AG09309 (cell line): ENCODE measurements at regions not wholly inside any gene's neighbourhood (a gene's known extent, or its start where the extent isn't known, plus 50 kb on each side); places are given as distances from the start of the nearest gene placed in this dataset.
"Not testable (repeated sequence)": the region's sequence is repeated elsewhere in the genome, so short reads cannot be mapped to it uniquely, and the experiment has no call there.

Source experiments
- DNase-seq: peaks from one replicate; pipeline ENCODE4 v3.0.0-alpha.2; 2010; ENCODE audit warnings: low read depth
- H3K4me3 ChIP-seq: 2 replicates; pipeline ENCODE4 v1.5.1; 2011; ENCODE audit warnings: mild to moderate bottlenecking, low read depth, low read length, moderate library complexity; ENCODE audit not compliant: control insufficient read depth
- TF ChIP-seq, protein P1 (sequence below): IDR thresholded peaks from 2 replicates; pipeline ENCODE4 v1.5.1; 2011; ENCODE audit warnings: mild to moderate bottlenecking, low read depth, low read length, inconsistent platforms; ENCODE audit not compliant: insufficient read depth, control insufficient read depth; ENCODE audit errors: missing control alignments

DNA sequence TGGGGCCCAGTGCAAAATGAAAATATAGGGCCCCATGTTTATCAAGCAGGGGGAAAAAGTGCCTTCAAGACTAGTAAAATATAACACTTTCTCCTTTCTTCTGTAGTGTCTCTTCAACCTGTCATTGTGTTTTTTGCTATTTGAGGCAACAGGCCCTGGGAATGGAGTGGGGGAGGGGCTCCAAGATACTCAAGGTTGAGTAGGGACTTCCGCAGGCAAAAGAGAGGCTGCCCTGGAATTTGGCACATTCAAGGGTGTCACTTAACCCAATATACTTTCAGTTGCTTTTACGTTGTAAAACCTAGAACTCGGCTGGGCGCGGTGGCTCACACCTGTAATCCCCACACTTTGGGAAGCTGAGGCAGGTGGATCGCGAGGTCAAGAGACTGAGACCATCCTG lies 154.9 kb downstream of the ALDH8A1 start:
- H3K4me3 ChIP-seq = no peak overlapping the region
- no peak for DNase-seq
- TF ChIP-seq, protein P1, sequence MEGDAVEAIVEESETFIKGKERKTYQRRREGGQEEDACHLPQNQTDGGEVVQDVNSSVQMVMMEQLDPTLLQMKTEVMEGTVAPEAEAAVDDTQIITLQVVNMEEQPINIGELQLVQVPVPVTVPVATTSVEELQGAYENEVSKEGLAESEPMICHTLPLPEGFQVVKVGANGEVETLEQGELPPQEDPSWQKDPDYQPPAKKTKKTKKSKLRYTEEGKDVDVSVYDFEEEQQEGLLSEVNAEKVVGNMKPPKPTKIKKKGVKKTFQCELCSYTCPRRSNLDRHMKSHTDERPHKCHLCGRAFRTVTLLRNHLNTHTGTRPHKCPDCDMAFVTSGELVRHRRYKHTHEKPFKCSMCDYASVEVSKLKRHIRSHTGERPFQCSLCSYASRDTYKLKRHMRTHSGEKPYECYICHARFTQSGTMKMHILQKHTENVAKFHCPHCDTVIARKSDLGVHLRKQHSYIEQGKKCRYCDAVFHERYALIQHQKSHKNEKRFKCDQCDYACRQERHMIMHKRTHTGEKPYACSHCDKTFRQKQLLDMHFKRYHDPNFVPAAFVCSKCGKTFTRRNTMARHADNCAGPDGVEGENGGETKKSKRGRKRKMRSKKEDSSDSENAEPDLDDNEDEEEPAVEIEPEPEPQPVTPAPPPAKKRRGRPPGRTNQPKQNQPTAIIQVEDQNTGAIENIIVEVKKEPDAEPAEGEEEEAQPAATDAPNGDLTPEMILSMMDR = no peak

DNA sequence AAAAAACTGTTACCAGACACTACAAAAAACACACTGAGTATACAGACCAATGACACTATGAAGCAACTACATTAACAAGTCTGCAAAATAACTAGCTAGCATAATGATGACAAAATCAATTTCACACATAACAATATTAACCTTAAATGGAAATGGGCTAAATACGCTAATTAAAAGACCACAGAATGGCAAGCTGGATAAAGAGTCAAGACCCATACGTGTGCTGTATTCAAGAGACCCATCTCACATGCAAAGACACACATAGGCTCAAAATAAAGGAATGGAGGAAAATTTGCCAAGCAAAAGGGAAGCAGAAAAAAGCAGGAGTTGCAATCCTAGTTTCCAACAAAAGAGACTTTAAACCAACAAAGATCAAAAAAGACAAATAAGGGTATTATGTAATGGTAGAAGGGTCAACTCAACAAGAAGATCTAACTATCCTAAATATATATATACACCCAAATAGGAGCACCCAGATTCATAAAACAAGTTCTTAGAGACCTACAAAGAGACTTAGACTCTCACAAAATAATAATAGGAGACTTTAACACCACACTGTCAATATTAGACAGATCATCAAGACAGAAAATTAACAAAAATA lies 158.6 kb downstream of the ALDH8A1 start:
- DNase-seq, H3K4me3 ChIP-seq: not testable (repeated sequence)

DNA sequence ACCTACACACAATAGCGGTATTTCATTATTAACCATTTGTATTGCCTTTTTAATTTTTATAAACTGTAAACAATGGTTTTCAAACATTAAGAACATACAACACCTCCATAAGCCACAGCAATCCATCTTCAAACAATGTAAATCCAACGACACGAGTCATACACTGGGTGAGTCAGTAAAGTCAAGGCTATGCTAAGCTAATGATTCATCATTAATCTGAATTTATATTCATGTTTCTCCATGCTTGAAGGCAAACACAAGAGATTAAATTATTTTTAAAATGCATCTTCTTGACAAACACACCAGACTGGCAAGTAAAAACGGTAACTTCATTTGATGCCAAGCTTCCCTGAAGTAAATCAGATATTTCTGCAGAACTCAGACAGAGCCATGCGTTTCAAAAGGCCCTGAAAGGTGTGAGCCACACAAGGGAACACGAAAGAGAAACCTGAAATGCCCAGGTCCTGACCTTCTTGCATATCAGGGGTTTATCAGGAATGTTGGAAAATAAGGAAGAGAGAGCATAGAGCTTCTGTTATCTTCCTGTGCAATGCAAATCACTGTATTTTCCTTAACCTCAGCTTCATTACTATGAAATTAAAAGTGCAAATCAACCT lies 162.5 kb downstream of the ALDH8A1 start:
- TF ChIP-seq, protein P1 = no peak
- H3K4me3 ChIP-seq = no peak overlapping the region
- no peak for DNase-seq

DNA sequence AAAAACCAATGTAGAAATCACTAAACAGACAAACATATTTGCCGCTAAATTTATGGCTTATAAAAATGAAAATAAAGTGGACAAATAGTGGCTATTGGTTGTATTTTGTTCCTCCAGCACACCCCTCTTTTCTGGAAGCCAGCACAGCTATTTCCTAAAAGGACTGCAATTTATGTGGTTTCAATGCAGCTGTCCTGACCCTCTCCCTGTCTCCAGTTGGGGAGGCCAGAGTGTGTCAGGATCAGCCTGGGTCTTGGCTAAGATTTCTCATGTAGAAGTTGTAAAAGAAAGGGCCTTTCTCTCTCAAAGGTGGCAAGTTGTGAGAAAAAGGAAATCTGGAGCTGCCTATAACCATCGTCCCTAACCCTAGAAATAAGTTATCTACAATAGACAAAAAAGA lies 165.6 kb downstream of the ALDH8A1 start:
- TF ChIP-seq, protein P1 = no peak

DNA sequence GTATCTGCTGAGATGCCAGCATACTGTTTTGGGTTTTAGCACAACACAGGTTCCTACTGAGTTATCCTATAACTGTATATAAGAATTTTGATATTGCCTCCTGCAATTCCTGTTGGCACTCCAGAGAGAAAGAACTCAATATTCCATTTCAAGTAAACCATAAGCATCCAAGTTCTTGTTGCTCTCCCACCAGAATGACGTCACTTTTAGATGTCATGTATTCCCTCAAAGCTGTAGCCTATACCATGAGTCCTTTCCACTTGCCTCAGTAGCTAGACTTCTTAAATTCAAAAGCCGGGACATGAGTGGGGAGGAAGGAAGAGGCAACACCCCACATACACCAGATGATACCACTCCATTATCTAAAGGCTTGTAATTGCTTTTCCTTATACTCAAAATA lies 171.5 kb downstream of the ALDH8A1 start:
- DNase-seq = no peak
- TF ChIP-seq, protein P1 = no peak

More for the DNA sequence above, 165.6 kb downstream of the ALDH8A1 start:
- H3K4me3 ChIP-seq = no peak overlapping the region
- no peak for DNase-seq

DNA sequence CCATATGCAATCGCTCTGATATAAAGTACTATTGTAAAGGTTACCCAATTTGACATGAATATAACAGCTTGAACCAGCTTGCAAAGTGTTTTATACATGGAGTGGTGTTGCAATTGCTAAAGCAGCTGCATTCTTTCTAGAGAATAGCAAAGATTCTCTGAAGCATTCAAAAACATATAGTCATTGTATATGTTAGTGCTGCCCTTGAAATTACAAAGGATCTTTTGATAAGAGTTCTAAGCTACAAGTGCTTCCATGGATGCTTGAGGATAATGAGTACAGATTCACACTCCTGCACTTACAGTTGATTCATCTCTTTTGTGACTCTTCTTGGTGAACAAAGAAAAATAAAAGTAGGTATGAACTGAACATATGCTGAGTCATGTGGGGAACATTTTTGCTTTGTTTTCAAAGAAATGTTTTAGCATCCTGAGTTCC lies 175.7 kb downstream of the ALDH8A1 start:
- no peak for DNase-seq
- TF ChIP-seq, protein P1 = no peak

More for the DNA sequence above, 171.5 kb downstream of the ALDH8A1 start:
- H3K4me3 ChIP-seq = no peak overlapping the region

DNA sequence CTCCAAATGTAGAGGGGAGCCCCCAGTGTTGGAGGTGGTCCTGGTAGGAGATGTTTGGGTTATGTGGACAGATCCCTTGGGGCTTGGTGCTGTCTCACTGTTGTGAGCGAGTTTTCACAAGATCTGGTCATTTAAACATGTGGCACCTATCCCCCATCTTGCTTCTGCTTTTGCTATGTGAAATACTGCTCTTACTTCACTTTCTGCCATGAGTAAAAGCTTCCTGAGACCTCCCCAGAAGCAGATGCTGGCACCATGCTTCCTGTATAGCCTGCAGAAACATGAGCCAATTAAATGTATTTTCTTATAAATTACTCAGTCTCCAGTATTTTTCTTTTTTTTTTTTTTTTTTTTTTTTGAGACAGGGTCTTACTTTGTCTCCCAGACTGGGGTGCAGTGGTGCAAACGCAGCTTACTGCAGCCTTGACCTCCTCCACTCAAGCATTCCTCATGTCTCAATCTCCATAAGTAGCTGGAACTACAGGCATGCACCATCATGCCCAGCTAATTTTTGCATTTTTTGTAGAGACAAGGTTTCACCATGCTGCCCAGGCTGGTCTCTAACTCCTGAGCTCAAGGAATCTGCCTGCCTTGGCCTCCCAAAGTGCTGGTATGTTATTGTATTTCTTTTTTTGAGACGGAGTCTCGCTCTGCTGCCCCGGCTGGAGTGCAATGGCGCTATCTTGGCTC lies 177.1 kb downstream of the ALDH8A1 start:
- TF ChIP-seq, protein P1 = no peak
- H3K4me3 ChIP-seq = no peak overlapping the region
- no peak for DNase-seq

More for the DNA sequence above, 175.7 kb downstream of the ALDH8A1 start:
- H3K4me3 ChIP-seq = no peak overlapping the region
